HL-60 (cell line): ENCODE measurements at regions not wholly inside any gene's neighbourhood (a gene's known extent, or its start where the extent isn't known, plus 50 kb on each side); places are given as distances from the start of the nearest gene placed in this dataset.

Experiments used
- DNase-seq, 2 experiments: peaks; one replicate each; pipeline ENCODE4 v3.0.0-alpha.2; 2010 to 2020; ENCODE audit warnings: low read depth in 1 of 2, low spot score in 1 of 2
- H3K27ac ChIP-seq: fragments of 250-450 bp; sonication (Bioruptor Pico); replicated peaks from 2 replicates; pipeline ENCODE4 v1.5.1; 2020; ENCODE audit warnings: mild to moderate bottlenecking, moderate library complexity
- H3K27me3 ChIP-seq: fragments of 250-450 bp; sonication (Bioruptor Pico); 2 replicates; pipeline ENCODE4 v1.5.1; 2021; ENCODE audit warnings: mild to moderate bottlenecking, moderate library complexity; ENCODE audit not compliant: insufficient read depth, poor library complexity, severe bottlenecking
- H3K4me3 ChIP-seq: replicated peaks from 2 replicates; pipeline ENCODE4 v1.5.1; 2011; ENCODE audit warnings: mild to moderate bottlenecking, control low read depth, low read length; ENCODE audit not compliant: insufficient read depth
- CTCF ChIP-seq: IDR thresholded peaks from one replicate; pipeline ENCODE4 v1.5.1; 2011; ENCODE audit warnings: low read length, control low read depth, inconsistent platforms; ENCODE audit not compliant: insufficient read depth
- GABPA ChIP-seq: IDR thresholded peaks from 2 replicates; pipeline ENCODE4 v1.6.1; 2012; ENCODE audit warnings: low read depth
- POLR2AphosphoS5 ChIP-seq: IDR thresholded peaks from 2 replicates; pipeline ENCODE4 v1.6.1; 2012; ENCODE audit warnings: low read depth
- REST ChIP-seq: IDR thresholded peaks from 2 replicates; pipeline ENCODE4 v1.6.1; 2012; ENCODE audit warnings: low read depth; ENCODE audit not compliant: insufficient replicate concordance
- SPI1 ChIP-seq: IDR thresholded peaks from 2 replicates; pipeline ENCODE4 v1.6.1; 2012; ENCODE audit warnings: low read depth, mild to moderate bottlenecking, borderline replicate concordance

DNA sequence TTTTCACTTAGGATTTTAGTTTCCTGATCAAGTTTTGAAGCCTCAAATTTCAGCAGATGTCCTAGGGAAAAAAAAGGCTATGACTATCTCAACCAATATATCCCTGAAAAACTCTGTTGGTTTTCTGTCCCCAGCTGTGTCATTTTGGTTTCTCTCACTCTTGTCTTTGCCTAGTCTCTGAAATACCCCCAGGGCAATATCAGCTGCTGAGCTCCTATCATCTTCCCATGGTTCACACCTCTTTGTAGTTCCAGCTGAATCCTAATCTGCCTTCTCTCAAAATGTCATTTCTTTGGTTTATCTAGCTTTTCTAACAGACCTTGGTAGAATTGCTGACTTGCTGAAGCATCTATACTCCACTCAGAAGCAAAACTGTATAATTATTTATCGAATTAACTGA is 2370.5 kb downstream of the ARAP2 start:
- Histone ChIP-seq H3K27me3 (no peaks in the 10 kb centered on the region), H3K27ac (no peak overlapping the region), H3K4me3 (no peak overlapping the region)
- TF ChIP-seq REST (no peak), POLR2AphosphoS5 (no peak), GABPA (no peak), CTCF (no peak), SPI1 (no peak)
- DNase-seq: no peak

- Histone ChIP-seq H3K4me3 (no peak overlapping the region), H3K27ac (no peak overlapping the region), H3K27me3 (no peaks in the 10 kb centered on the region)
- TF ChIP-seq SPI1: no peak
- no peak for TF ChIP-seq POLR2AphosphoS5
- TF ChIP-seq REST: no peak
- DNase-seq: no peak
Measured at GRCh38 chr4:33878710-33879109, 2365.6 kb downstream of the ARAP2 start.

- Histone ChIP-seq H3K27ac (no peak overlapping the region), H3K4me3 (no peak overlapping the region), H3K27me3 (no peaks in the 10 kb centered on the region)
- TF ChIP-seq SPI1 (no peak), POLR2AphosphoS5 (no peak), GABPA (no peak), CTCF (no peak), REST (no peak)
- DNase-seq: no peak
Measured at GRCh38 chr4:33881176-33881575, 2363.1 kb downstream of the ARAP2 start.
